ENCODE measurements at regions not wholly inside any gene's neighbourhood (a gene's known extent, or its start where the extent isn't known, plus 50 kb on each side); places are given as distances from the start of the nearest gene placed in this dataset.

GRCh38 chr3:137295336-137295735 lies 337.6 kb downstream of the IL20RB start:
- intact Hi-C loops (cut with micrococcal nuclease) (no loop called here), dilution Hi-C loops (cut with HindIII; ENCODE audit: low sequenced_read_pairs, unreplicated experiment) (no loop called here), in situ Hi-C loops (cut with MboI; ENCODE audit: low sequenced_read_pairs) (no loop called here)
- H3K79me1 ChIP-seq (ENCODE audit: low read depth in 1 of 2, low read length in 2 of 2): no peaks in the 10 kb centered on the region
- BruUV-seq (replicated peaks): no TSS peak
- no peak overlapping the region for H4K8ac ChIP-seq (ENCODE audit: low read depth in 2 of 2, low read length in 2 of 2)
- H2AK5ac ChIP-seq (ENCODE audit: low read depth, low read length): no peak overlapping the region
- TF ChIP-seq MAFK (IDR thresholded peaks at IDR 0.05; ENCODE audit: low read depth, low read length) (no peak), SMC3 (IDR thresholded peaks at IDR 0.05; ENCODE audit: low read depth, low read length) (no peak), CTCF (conservative IDR thresholded peaks at IDR 0.05; ENCODE audit: low read depth, low read length) (no peak), FOS (IDR thresholded peaks at IDR 0.05; ENCODE audit: low read depth, low read length) (no peak), USF2 (IDR thresholded peaks at IDR 0.05; ENCODE audit: low read depth, low read length) (no peak), BHLHE40 (IDR thresholded peaks at IDR 0.05; ENCODE audit: low read depth, low read length) (no peak), MAZ (IDR thresholded peaks at IDR 0.05; ENCODE audit: borderline replicate concordance, low read depth, low read length) (no peak), NFE2L2 (IDR thresholded peaks at IDR 0.05; ENCODE audit: low read depth, low read length) (no peak), RFX5 (IDR thresholded peaks at IDR 0.05; ENCODE audit: low read depth, low read length) (no peak)
- H3K23ac ChIP-seq (ENCODE audit: low read depth, low read length): no peak overlapping the region
- WGBS, 2 experiments (ENCODE audit: extremely low coverage in 2 of 2, insufficient read length in 1 of 2): no CpG with 5 or more reads among the region's 3 CpGs
- H3K36me3 ChIP-seq (ENCODE audit: control insufficient read depth, insufficient read depth, low read length): no peaks in the 10 kb centered on the region
- no peak overlapping the region for H2BK5ac ChIP-seq (ENCODE audit: low read depth, low read length, poor library complexity, severe bottlenecking)
- H3K56ac ChIP-seq (ENCODE audit: extremely low read depth, insufficient read depth, low read length): no peak overlapping the region
- no peaks in the 10 kb centered on the region for H4K20me1 ChIP-seq (ENCODE audit: insufficient read depth, low read length)
- H3K4ac ChIP-seq (ENCODE audit: low read depth, low read length): no peak overlapping the region
- no peak overlapping the region for H2AFZ ChIP-seq (replicated peaks; ENCODE audit: low read length, poor library complexity)
- no peak overlapping the region for H4K5ac ChIP-seq (ENCODE audit: low read depth, low read length)
- H3K9ac ChIP-seq (ENCODE audit: low read depth, low read length): no peak overlapping the region
- no peak overlapping the region for H3K27ac ChIP-seq (ENCODE audit: insufficient read depth, low read length)
- no peak overlapping the region for H2AK9ac ChIP-seq (replicated peaks; ENCODE audit: low read depth, low read length, poor library complexity)
- no peak overlapping the region for H2BK15ac ChIP-seq (ENCODE audit: low read depth, low read length)
- no peak overlapping the region for H4K91ac ChIP-seq (ENCODE audit: insufficient read depth, low read depth, low read length)
- H3K9me1 ChIP-seq (ENCODE audit: insufficient read depth, low read length): no peaks in the 10 kb centered on the region
- 0 out of 2 replicates have a peak, but pooled peaks cover 2% of the 10 kb centered on the region for H3K9me3 ChIP-seq (ENCODE audit: control insufficient read depth, insufficient read depth, low read length)
- no peak overlapping the region for H3K18ac ChIP-seq (ENCODE audit: low read depth, low read length)
- H3K4me2 ChIP-seq (ENCODE audit: low read depth, low read length): no peak overlapping the region
- no peaks in the 10 kb centered on the region for H3K27me3 ChIP-seq (ENCODE audit: control insufficient read depth, insufficient read depth, low read length)
- POLR2A ChIA-PET (ENCODE audit: unreplicated experiment): no interaction called here
- no peak for ATAC-seq (ENCODE audit: low read depth)
- no peak for DNase-seq
- H3K4me3 ChIP-seq (ENCODE audit: insufficient read depth, low read depth, low read length): no peak overlapping the region
- H3K4me1 ChIP-seq (ENCODE audit: control insufficient read depth, insufficient read depth, low read length): no peaks in the 10 kb centered on the region
- H3K14ac ChIP-seq (replicated peaks; ENCODE audit: low read depth, low read length): no peak overlapping the region
- CTCF ChIA-PET: interaction anchor here (0.6 kb wide), 1 partner anchor 460 kb away, joined by 3 read pairs; no protein-coding TSS in a partner anchor
- H2BK20ac ChIP-seq (ENCODE audit: low read depth, low read length): no peak overlapping the region
- no peak overlapping the region for H2BK120ac ChIP-seq (ENCODE audit: low read depth, low read length)
